ENCODE measurements at regions not wholly inside any gene's neighbourhood (a gene's known extent, or its start where the extent isn't known, plus 50 kb on each side); places are given as distances from the start of the nearest gene placed in this dataset.

DNA sequence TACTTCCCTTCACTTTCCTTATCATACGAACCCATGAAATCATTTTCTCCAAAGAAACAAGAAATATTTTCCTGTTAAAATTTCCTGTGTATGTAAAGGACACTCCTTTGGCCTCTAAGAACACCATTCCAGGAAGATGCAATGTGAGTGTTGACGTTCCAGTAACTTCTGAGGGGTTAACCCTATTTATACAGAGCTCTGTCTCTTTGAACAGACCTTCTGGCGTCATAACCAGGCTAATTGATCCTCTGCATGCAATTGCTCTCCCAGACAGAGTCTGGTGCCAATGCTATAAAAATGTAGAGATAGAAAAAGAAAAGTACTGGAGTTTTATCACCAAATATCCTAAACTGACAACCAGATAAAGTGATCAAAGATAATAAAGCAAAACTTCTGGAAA lies 218.5 kb downstream of the TLE1 start:
- intact Hi-C loops (cut with DNase I) = no loop called here
- no peaks in the 10 kb centered on the region for H3K9me3 ChIP-seq
- no peaks in the 10 kb centered on the region for H3K36me3 ChIP-seq
- no peak overlapping the region for H3K27ac ChIP-seq
- WGBS, 3 donors = 43 to 57% (median 48%) methylated on average over 3 of the region's 3 CpGs
- DNase-seq = no peak
- H3K4me1 ChIP-seq (ENCODE audit: insufficient read depth) = no peaks in the 10 kb centered on the region
- TF ChIP-seq POLR2A (IDR thresholded peaks at IDR 0.05) = no peak
- TF ChIP-seq, protein P1, sequence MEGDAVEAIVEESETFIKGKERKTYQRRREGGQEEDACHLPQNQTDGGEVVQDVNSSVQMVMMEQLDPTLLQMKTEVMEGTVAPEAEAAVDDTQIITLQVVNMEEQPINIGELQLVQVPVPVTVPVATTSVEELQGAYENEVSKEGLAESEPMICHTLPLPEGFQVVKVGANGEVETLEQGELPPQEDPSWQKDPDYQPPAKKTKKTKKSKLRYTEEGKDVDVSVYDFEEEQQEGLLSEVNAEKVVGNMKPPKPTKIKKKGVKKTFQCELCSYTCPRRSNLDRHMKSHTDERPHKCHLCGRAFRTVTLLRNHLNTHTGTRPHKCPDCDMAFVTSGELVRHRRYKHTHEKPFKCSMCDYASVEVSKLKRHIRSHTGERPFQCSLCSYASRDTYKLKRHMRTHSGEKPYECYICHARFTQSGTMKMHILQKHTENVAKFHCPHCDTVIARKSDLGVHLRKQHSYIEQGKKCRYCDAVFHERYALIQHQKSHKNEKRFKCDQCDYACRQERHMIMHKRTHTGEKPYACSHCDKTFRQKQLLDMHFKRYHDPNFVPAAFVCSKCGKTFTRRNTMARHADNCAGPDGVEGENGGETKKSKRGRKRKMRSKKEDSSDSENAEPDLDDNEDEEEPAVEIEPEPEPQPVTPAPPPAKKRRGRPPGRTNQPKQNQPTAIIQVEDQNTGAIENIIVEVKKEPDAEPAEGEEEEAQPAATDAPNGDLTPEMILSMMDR (IDR thresholded peaks at IDR 0.05) = no peak
- TF ChIP-seq EP300 (IDR thresholded peaks at IDR 0.05) = no peak
- no peaks in the 10 kb centered on the region for H3K27me3 ChIP-seq
- H3K4me3 ChIP-seq = no peak overlapping the region

GRCh38 chr9:81468084-81468595 lies 221.2 kb downstream of the TLE1 start:
- H3K27me3 ChIP-seq = no peaks in the 10 kb centered on the region
- no peak for DNase-seq
- TF ChIP-seq EP300 (IDR thresholded peaks at IDR 0.05) (no peak), POLR2A (IDR thresholded peaks at IDR 0.05) (no peak)
- TF ChIP-seq, protein P1 (IDR thresholded peaks at IDR 0.05) = no peak
- H3K9me3 ChIP-seq = no peaks in the 10 kb centered on the region
- no peaks in the 10 kb centered on the region for H3K4me1 ChIP-seq (ENCODE audit: insufficient read depth)
- no peak overlapping the region for H3K27ac ChIP-seq
- 81 to 88% (median 82%) methylated on average over 1 of the region's 1 CpG for WGBS, 3 donors
- intact Hi-C loops (cut with DNase I) = no loop called here
- no peak overlapping the region for H3K4me3 ChIP-seq
- H3K36me3 ChIP-seq = no peaks in the 10 kb centered on the region

DNA sequence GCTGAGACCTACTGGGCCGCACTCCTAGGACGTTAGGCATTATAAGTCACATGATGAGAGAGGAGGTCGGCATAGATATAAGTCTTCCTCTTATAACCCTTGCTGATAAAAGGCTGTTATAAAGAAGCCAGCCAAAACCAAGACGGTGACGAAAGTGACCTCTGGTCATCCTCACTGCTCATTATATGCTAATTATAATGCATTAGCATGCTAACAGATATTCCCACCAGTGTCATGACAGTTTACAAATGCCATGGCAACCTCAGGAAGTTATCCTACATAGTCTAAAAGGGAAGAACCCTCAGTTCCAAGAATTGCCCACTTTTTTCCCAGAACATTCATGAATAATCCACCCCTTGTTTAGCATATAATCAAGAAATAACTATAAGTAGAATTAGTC lies 222.4 kb downstream of the TLE1 start:
- no peaks in the 10 kb centered on the region for H3K4me1 ChIP-seq (ENCODE audit: insufficient read depth)
- no peak for DNase-seq
- H3K27ac ChIP-seq = no peak overlapping the region
- TF ChIP-seq POLR2A (IDR thresholded peaks at IDR 0.05) (no peak), EP300 (IDR thresholded peaks at IDR 0.05) (no peak)
- TF ChIP-seq, protein P1 (IDR thresholded peaks at IDR 0.05) = no peak
- 88 to 90% (median 89%) methylated on average over 5 of the region's 5 CpGs for WGBS, 3 donors
- H3K4me3 ChIP-seq = no peak overlapping the region
- H3K36me3 ChIP-seq = no peaks in the 10 kb centered on the region
- intact Hi-C loops (cut with DNase I) = no loop called here
- H3K9me3 ChIP-seq = no peaks in the 10 kb centered on the region
- no peaks in the 10 kb centered on the region for H3K27me3 ChIP-seq

- H3K27ac ChIP-seq = no peak overlapping the region
- peaks cover 4% of the 10 kb centered on the region for H3K4me1 ChIP-seq (ENCODE audit: insufficient read depth)
- H3K9me3 ChIP-seq = no peaks in the 10 kb centered on the region
- intact Hi-C loops (cut with DNase I) = no loop called here
- TF ChIP-seq, protein P1 (IDR thresholded peaks at IDR 0.05) = no peak
- TF ChIP-seq POLR2A (IDR thresholded peaks at IDR 0.05) (no peak), EP300 (IDR thresholded peaks at IDR 0.05) (no peak)
- 77 to 81% (median 78%) methylated on average over 6 of the region's 6 CpGs for WGBS, 3 donors
- no peaks in the 10 kb centered on the region for H3K27me3 ChIP-seq
- H3K36me3 ChIP-seq = no peaks in the 10 kb centered on the region
- H3K4me3 ChIP-seq = no peak overlapping the region
- no peak for DNase-seq
These were observed 223.8 kb downstream of the TLE1 start for GRCh38 chr9:81465468-81466011.
